Vagina (tissue), 2 donors: ENCODE measurements at regions not wholly inside any gene's neighbourhood (a gene's known extent, or its start where the extent isn't known, plus 50 kb on each side); places are given as distances from the start of the nearest gene placed in this dataset.

Source experiments
- DNase-seq, 2 donors: peaks; one replicate each; pipeline ENCODE4 v3.0.0-alpha.2; 2017; ENCODE audit errors: extremely low spot score in 2 of 2
- H3K27ac ChIP-seq: fragments of 200-600 bp; sonication (generic); one replicate; pipeline ENCODE4 v1.5.1; 2019
- H3K27me3 ChIP-seq: fragments of 200-600 bp; sonication (generic); one replicate; pipeline ENCODE4 v1.5.1; 2019
- H3K36me3 ChIP-seq, 2 donors: fragments of 200-600 bp; sonication (generic); one replicate each; pipeline ENCODE4 v1.5.1; 2017 to 2019
- H3K4me1 ChIP-seq: fragments of 200-600 bp; sonication (generic); one replicate; pipeline ENCODE4 v1.5.1; 2019
- H3K4me3 ChIP-seq, 2 donors: fragments of 200-600 bp; sonication (generic); 1 replicate in 1 of 2; 2 replicates in 1 of 2; pipeline ENCODE4 v1.5.1; 2016 to 2019
- H3K9me3 ChIP-seq: fragments of 200-600 bp; sonication (generic); one replicate; pipeline ENCODE4 v1.5.1; 2019
- CTCF ChIP-seq, 3 experiments: fragments of 450-650 bp in 2 of 3; fragments of 200-600 bp in 1 of 3; sonication (generic) in 1 of 3; IDR thresholded peaks; one replicate each; pipeline ENCODE4 v1.5.1; 2017 to 2019; ENCODE audit warnings: antibody characterized with exemption in 3 of 3, mild to moderate bottlenecking in 2 of 3, moderate library complexity in 2 of 3
- POLR2A ChIP-seq, 2 donors: fragments of 450-650 bp; IDR thresholded peaks; one replicate each; pipeline ENCODE4 v1.6.1; 2017; ENCODE audit warnings: antibody characterized with exemption in 2 of 2, mild to moderate bottlenecking in 2 of 2, moderate library complexity in 2 of 2
- POLR2AphosphoS5 ChIP-seq, 2 donors: sonication (generic); formaldehyde crosslinking; IDR thresholded peaks; one replicate each; pipeline ENCODE4 v1.9.0; 2017; ENCODE audit warnings: antibody characterized with exemption in 2 of 2, mild to moderate bottlenecking in 2 of 2, low read depth in 1 of 2; ENCODE audit not compliant: insufficient read depth in 1 of 2
- intact Hi-C: fragments of 100-400 bp; cut with DNase I; formaldehyde crosslinking; loops from one replicate; pipeline ENCODE4 v1.15.1; 2023

- Histone ChIP-seq H3K27ac (no peak overlapping the region), H3K36me3 (no peaks in the 10 kb centered on the region), H3K9me3 (no peaks in the 10 kb centered on the region), H3K4me3 (no peak overlapping the region), H3K4me1 (no peaks in the 10 kb centered on the region), H3K27me3 (no peaks in the 10 kb centered on the region)
- DNase-seq = no peak
- TF ChIP-seq CTCF (IDR thresholded peaks at IDR 0.05) = no peak
- TF ChIP-seq POLR2A (IDR thresholded peaks at IDR 0.05) = no peak
- no peak for TF ChIP-seq POLR2AphosphoS5 (IDR thresholded peaks at IDR 0.05; ENCODE audit: insufficient read depth in 1 of 2, low read depth in 1 of 2)
- intact Hi-C loops = no loop called here
Observed at GRCh38 chr5:83001796-83002381, 75.3 kb downstream of the TMEM167A start.

- intact Hi-C loops = no loop called here
- H3K27me3 ChIP-seq = no peaks in the 10 kb centered on the region
- no peaks in the 10 kb centered on the region for H3K4me1 ChIP-seq
- no peak for DNase-seq
- no peaks in the 10 kb centered on the region for H3K9me3 ChIP-seq
- no peak overlapping the region for H3K27ac ChIP-seq
- no peaks in the 10 kb centered on the region for H3K36me3 ChIP-seq
- H3K4me3 ChIP-seq = no peak overlapping the region
- TF ChIP-seq POLR2A (IDR thresholded peaks at IDR 0.05) = no peak
- no peak for TF ChIP-seq POLR2AphosphoS5 (IDR thresholded peaks at IDR 0.05; ENCODE audit: insufficient read depth in 1 of 2, low read depth in 1 of 2)
- no peak for TF ChIP-seq CTCF (IDR thresholded peaks at IDR 0.05)
Observed at GRCh38 chr5:83000922-83001321, 76.3 kb downstream of the TMEM167A start.

- DNase-seq = no peak
- TF ChIP-seq POLR2A (IDR thresholded peaks at IDR 0.05) (no peak), POLR2AphosphoS5 (IDR thresholded peaks at IDR 0.05; ENCODE audit: insufficient read depth in 1 of 2, low read depth in 1 of 2) (no peak), CTCF (IDR thresholded peaks at IDR 0.05) (no peak)
- Histone ChIP-seq H3K36me3 (no peaks in the 10 kb centered on the region), H3K9me3 (no peaks in the 10 kb centered on the region), H3K4me3 (no peak overlapping the region), H3K27me3 (no peaks in the 10 kb centered on the region), H3K4me1 (no peaks in the 10 kb centered on the region), H3K27ac (no peak overlapping the region)
- intact Hi-C loops = no loop called here
Observed at GRCh38 chr5:83000428-83000827, 76.8 kb downstream of the TMEM167A start.

GRCh38 chr5:82993416-82993815 lies 83.8 kb downstream of the TMEM167A start:
- Histone ChIP-seq H3K36me3 (no peaks in the 10 kb centered on the region), H3K9me3 (no peaks in the 10 kb centered on the region), H3K4me3 (no peak overlapping the region), H3K27me3 (no peaks in the 10 kb centered on the region), H3K4me1 (no peaks in the 10 kb centered on the region), H3K27ac (no peak overlapping the region)
- TF ChIP-seq POLR2A (IDR thresholded peaks at IDR 0.05) (no peak), POLR2AphosphoS5 (IDR thresholded peaks at IDR 0.05; ENCODE audit: insufficient read depth in 1 of 2, low read depth in 1 of 2) (no peak), CTCF (IDR thresholded peaks at IDR 0.05) (no peak)
- DNase-seq = no peak
- intact Hi-C loops = no loop called here

- Histone ChIP-seq H3K4me1 (no peaks in the 10 kb centered on the region), H3K27me3 (no peaks in the 10 kb centered on the region), H3K36me3 (no peaks in the 10 kb centered on the region), H3K4me3 (no peak overlapping the region), H3K27ac (no peak overlapping the region), H3K9me3 (no peaks in the 10 kb centered on the region)
- intact Hi-C loops = no loop called here
- TF ChIP-seq POLR2A (IDR thresholded peaks at IDR 0.05) (no peak), POLR2AphosphoS5 (IDR thresholded peaks at IDR 0.05; ENCODE audit: insufficient read depth in 1 of 2, low read depth in 1 of 2) (no peak), CTCF (IDR thresholded peaks at IDR 0.05) (no peak)
- DNase-seq = no peak
Observed at GRCh38 chr5:82992646-82993045, 84.5 kb downstream of the TMEM167A start.
